ENCODE measurements at regions not wholly inside any gene's neighbourhood (a gene's known extent, or its start where the extent isn't known, plus 50 kb on each side); places are given as distances from the start of the nearest gene placed in this dataset.

DNA sequence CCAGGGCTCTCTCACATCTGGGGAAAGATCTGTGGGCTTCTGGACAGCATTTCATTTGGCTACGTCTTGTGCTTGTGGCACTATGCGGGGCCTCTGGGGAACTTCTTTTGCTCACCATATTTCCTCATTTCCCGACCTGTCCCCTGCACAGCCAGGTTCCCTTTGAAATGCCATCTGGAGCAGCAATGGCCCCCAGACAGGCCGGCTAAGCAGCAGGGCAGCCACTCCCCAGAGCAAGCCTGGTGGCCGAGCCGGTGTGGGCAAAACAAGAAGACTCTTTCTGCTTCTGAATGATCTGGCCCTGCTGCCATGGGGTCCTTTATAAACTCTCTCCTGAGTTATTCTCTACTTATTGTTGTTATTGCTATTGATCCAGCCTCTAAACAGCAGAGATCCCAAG is 190.7 kb upstream of the NECTIN1 start:
- H3K27me3 ChIP-seq (ENCODE audit: insufficient read depth, low read length), result no peaks in the 10 kb centered on the region
- no peak overlapping the region for H3K27ac ChIP-seq (ENCODE audit: low read depth, low read length)
- H3K4me1 ChIP-seq (ENCODE audit: insufficient read depth, low read length), result no peaks in the 10 kb centered on the region
- intact Hi-C loops (cut with micrococcal nuclease), result no loop called here
- H3K36me3 ChIP-seq (ENCODE audit: insufficient read depth, low read length), result no peaks in the 10 kb centered on the region
- H3K9me3 ChIP-seq (ENCODE audit: control insufficient read depth in 1 of 2, low read length in 2 of 2), result no peaks in the 10 kb centered on the region
- DNase-seq, result no peak
- ChIA-PET POLR2A (ENCODE audit: partially characterized antibody) (no interaction called here), CTCF (ENCODE audit: partially characterized antibody) (no interaction called here)
- Mint-ChIP-seq H3K4me3 (no peak overlapping the region), H3K27me3 (peaks cover 13 to 14% of the 10 kb centered on the region in 2 donors), H3K4me1 (no peaks in the 10 kb centered on the region), H3K36me3 (no peaks in the 10 kb centered on the region), H3K27ac (no peak overlapping the region), H3K9me3 (peaks cover 0 to 6% (median 3%) of the 10 kb centered on the region in 8 donors)
- no peak overlapping the region for H3K4me3 ChIP-seq (ENCODE audit: low read length in 2 of 2)

DNA sequence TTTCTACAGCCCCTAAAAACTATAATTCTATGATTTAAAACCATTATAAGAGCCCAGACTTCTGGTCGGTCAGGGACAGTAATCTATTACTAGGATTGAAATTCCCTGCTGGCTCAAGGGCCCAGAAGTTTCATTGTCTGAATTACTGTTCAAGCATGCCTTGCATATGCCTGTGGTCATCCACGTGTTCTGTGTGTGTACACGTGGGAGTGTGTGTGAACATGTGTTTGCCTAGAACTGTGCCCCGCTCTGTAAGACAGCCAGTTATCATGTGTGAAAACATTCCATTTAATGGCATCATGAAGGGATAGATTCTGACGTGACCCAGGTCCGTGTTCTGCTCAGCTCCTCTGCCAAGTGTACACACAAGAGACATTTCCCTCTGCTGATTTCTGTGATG is 189.3 kb upstream of the NECTIN1 start:
- intact Hi-C loops (cut with micrococcal nuclease), result no loop called here
- Histone ChIP-seq H3K4me3 (ENCODE audit: low read length in 2 of 2) (no peak overlapping the region), H3K9me3 (ENCODE audit: control insufficient read depth in 1 of 2, low read length in 2 of 2) (no peaks in the 10 kb centered on the region), H3K4me1 (ENCODE audit: insufficient read depth, low read length) (no peaks in the 10 kb centered on the region), H3K27me3 (ENCODE audit: insufficient read depth, low read length) (no peaks in the 10 kb centered on the region), H3K27ac (ENCODE audit: low read depth, low read length) (no peak overlapping the region), H3K36me3 (ENCODE audit: insufficient read depth, low read length) (no peaks in the 10 kb centered on the region)
- Mint-ChIP-seq H3K36me3 (no peaks in the 10 kb centered on the region), H3K4me3 (no peak overlapping the region), H3K27ac (no peak overlapping the region), H3K9me3 (peaks cover 0 to 19% (median 4%) of the 10 kb centered on the region in 8 donors), H3K4me1 (no peaks in the 10 kb centered on the region), H3K27me3 (peaks cover 7 to 14% of the 10 kb centered on the region in 2 donors)
- ChIA-PET CTCF (ENCODE audit: partially characterized antibody) (no interaction called here), POLR2A (ENCODE audit: partially characterized antibody) (no interaction called here)
- DNase-seq, result no peak

DNA sequence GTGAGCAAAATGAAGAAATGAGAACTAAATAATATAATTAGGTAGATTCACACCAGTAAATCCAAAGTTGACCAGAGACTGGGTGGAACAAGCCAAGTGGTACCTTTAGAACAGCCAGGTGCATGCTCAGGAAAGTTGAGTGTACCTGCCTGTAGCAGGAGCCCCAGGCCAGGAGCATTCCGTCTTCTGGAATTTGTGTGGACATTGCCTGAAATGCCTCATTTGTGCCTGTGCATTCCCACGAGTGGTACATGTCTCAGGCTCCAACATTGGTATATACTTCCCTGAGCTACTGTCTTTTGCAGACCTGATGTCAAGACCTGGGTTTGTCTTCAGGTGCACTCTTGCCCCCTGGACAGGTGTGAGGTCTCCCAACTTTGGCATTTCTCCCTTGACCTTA is 187.6 kb upstream of the NECTIN1 start:
- no peaks in the 10 kb centered on the region for H3K36me3 ChIP-seq (ENCODE audit: insufficient read depth, low read length)
- no peaks in the 10 kb centered on the region for H3K36me3 Mint-ChIP-seq
- DNase-seq, result no peak
- no peaks in the 10 kb centered on the region for H3K9me3 ChIP-seq (ENCODE audit: control insufficient read depth in 1 of 2, low read length in 2 of 2)
- ChIA-PET POLR2A (ENCODE audit: partially characterized antibody) (no interaction called here), CTCF (ENCODE audit: partially characterized antibody) (no interaction called here)
- H3K27me3 ChIP-seq (ENCODE audit: insufficient read depth, low read length), result no peaks in the 10 kb centered on the region
- peaks cover 1% of the 10 kb centered on the region in 2 donors for H3K27me3 Mint-ChIP-seq
- H3K9me3 Mint-ChIP-seq, result peaks cover 0 to 19% (median 4%) of the 10 kb centered on the region in 8 donors
- no peak overlapping the region for H3K4me3 ChIP-seq (ENCODE audit: low read length in 2 of 2)
- intact Hi-C loops (cut with micrococcal nuclease), result no loop called here
- no peak overlapping the region for H3K27ac Mint-ChIP-seq
- no peaks in the 10 kb centered on the region for H3K4me1 ChIP-seq (ENCODE audit: insufficient read depth, low read length)
- no peak overlapping the region for H3K27ac ChIP-seq (ENCODE audit: low read depth, low read length)
- H3K4me3 Mint-ChIP-seq, result no peak overlapping the region
- no peaks in the 10 kb centered on the region for H3K4me1 Mint-ChIP-seq

DNA sequence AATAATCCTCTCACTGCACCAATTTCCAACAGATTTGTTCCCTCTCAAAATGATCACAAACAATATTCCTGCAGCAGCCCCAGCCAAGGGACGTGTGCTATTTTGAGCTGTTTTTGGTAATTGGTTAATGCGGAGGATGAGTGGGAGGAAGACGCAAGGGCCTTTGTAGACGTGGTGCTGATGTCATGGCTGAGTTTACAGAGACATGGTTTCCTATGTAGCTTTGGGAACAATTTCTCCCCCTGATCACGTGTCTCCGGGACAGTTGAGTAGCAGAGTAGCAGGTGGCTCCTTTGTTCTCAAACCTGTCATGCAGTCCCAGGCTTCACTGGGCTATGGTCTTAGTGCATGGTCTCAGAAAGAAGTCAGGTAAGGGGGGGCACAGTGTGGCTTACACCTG is 183.2 kb upstream of the NECTIN1 start:
- no peaks in the 10 kb centered on the region for H3K27me3 ChIP-seq (ENCODE audit: insufficient read depth, low read length)
- ChIA-PET POLR2A (ENCODE audit: partially characterized antibody) (no interaction called here), CTCF (ENCODE audit: partially characterized antibody) (no interaction called here)
- no peak overlapping the region for H3K27ac Mint-ChIP-seq
- no peaks in the 10 kb centered on the region for H3K9me3 ChIP-seq (ENCODE audit: control insufficient read depth in 1 of 2, low read length in 2 of 2)
- intact Hi-C loops (cut with micrococcal nuclease), result no loop called here
- peaks cover 0 to 11% of the 10 kb centered on the region in 2 donors for H3K27me3 Mint-ChIP-seq
- H3K36me3 ChIP-seq (ENCODE audit: insufficient read depth, low read length), result no peaks in the 10 kb centered on the region
- no peak overlapping the region for H3K27ac ChIP-seq (ENCODE audit: low read depth, low read length)
- H3K4me3 Mint-ChIP-seq, result no peak overlapping the region
- no peak for DNase-seq
- H3K4me3 ChIP-seq (ENCODE audit: low read length in 2 of 2), result no peak overlapping the region
- H3K4me1 Mint-ChIP-seq, result no peaks in the 10 kb centered on the region
- no peaks in the 10 kb centered on the region for H3K4me1 ChIP-seq (ENCODE audit: insufficient read depth, low read length)
- peaks cover 0 to 19% (median 4%) of the 10 kb centered on the region in 8 donors for H3K9me3 Mint-ChIP-seq
- no peaks in the 10 kb centered on the region for H3K36me3 Mint-ChIP-seq

DNA sequence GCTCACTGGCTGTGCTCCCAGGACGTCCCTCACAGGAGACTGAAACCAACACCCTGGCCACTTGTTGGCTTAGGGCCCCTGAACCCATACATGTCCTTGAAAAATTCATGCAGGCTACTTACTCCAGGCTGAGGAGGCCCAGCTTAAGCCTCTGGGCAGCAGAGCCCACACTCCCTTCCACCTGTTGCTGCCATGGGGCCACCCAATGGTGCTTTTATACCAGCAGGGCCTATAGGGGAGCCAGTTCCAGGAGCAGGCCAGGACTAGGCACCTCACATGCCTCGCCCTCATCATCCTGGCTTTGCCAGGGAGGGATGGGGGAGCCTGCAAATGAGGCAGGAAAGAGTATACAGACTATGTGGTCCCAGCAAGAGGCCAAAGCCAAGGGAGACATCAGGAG is 181.7 kb upstream of the NECTIN1 start:
- Histone ChIP-seq H3K4me3 (ENCODE audit: low read length in 2 of 2) (no peak overlapping the region), H3K9me3 (ENCODE audit: control insufficient read depth in 1 of 2, low read length in 2 of 2) (no peaks in the 10 kb centered on the region), H3K4me1 (ENCODE audit: insufficient read depth, low read length) (no peaks in the 10 kb centered on the region), H3K27ac (ENCODE audit: low read depth, low read length) (no peak overlapping the region), H3K27me3 (ENCODE audit: insufficient read depth, low read length) (no peaks in the 10 kb centered on the region), H3K36me3 (ENCODE audit: insufficient read depth, low read length) (no peaks in the 10 kb centered on the region)
- no peak overlapping the region for H3K4me3 Mint-ChIP-seq
- peaks cover 0 to 19% (median 3%) of the 10 kb centered on the region in 8 donors for H3K9me3 Mint-ChIP-seq
- intact Hi-C loops (cut with micrococcal nuclease), result no loop called here
- no peak overlapping the region for H3K27ac Mint-ChIP-seq
- CTCF ChIA-PET (ENCODE audit: partially characterized antibody), result no interaction called here
- H3K27me3 Mint-ChIP-seq, result peaks cover 4 to 15% of the 10 kb centered on the region in 2 donors
- no peaks in the 10 kb centered on the region for H3K4me1 Mint-ChIP-seq
- no peaks in the 10 kb centered on the region for H3K36me3 Mint-ChIP-seq
- DNase-seq, result no peak
- POLR2A ChIA-PET (ENCODE audit: partially characterized antibody), result no interaction called here

DNA sequence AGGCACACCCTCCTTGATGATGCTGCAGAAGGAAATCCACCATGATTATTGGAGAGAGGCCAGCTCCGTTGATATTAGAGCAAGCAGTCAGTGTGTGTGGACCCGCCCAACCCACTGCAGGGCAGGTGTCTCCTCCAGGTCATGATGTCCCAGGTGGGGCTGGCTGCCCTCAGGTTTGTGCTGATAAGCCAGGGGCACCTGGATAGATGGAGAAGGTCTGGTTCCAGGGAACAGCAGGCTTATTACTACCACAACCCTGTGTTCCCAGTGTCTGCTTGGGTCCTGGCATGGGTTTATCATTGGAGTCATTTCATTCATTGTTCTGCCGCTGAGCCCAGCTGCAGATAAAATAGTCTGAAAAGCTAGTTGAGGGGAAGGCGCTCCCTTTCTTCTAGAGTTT is 181.1 kb upstream of the NECTIN1 start:
- H3K27ac Mint-ChIP-seq, result no peak overlapping the region
- no peaks in the 10 kb centered on the region for H3K4me1 Mint-ChIP-seq
- peaks cover 4 to 15% of the 10 kb centered on the region in 2 donors for H3K27me3 Mint-ChIP-seq
- Histone ChIP-seq H3K9me3 (ENCODE audit: control insufficient read depth in 1 of 2, low read length in 2 of 2) (no peaks in the 10 kb centered on the region), H3K36me3 (ENCODE audit: insufficient read depth, low read length) (no peaks in the 10 kb centered on the region), H3K4me1 (ENCODE audit: insufficient read depth, low read length) (no peaks in the 10 kb centered on the region), H3K27me3 (ENCODE audit: insufficient read depth, low read length) (no peaks in the 10 kb centered on the region), H3K27ac (ENCODE audit: low read depth, low read length) (no peak overlapping the region), H3K4me3 (ENCODE audit: low read length in 2 of 2) (no peak overlapping the region)
- DNase-seq, result no peak
- no peaks in the 10 kb centered on the region for H3K36me3 Mint-ChIP-seq
- H3K9me3 Mint-ChIP-seq, result peaks cover 0 to 17% (median 2%) of the 10 kb centered on the region in 8 donors
- CTCF ChIA-PET (ENCODE audit: partially characterized antibody), result no interaction called here
- H3K4me3 Mint-ChIP-seq, result no peak overlapping the region
- intact Hi-C loops (cut with micrococcal nuclease), result no loop called here
- POLR2A ChIA-PET (ENCODE audit: partially characterized antibody), result no interaction called here

DNA sequence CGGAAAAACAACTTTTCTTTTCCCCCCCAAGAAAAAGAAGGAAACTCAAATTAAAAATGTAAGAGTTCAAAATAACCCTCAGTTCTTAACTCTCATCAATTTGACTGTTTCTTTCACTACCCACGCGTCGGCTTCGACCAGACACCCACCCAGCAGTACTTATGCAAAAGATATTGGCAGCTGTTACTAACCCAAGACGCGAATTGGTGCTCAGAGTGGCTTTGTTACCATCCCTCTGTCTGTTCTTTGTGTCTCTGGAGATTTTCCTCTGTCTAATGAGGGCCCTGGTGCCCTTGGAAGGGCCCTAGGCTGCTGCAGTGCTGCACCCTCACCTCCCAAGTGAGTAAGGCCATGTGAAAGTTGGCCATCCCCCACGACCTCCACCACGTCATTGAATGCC is 180.5 kb upstream of the NECTIN1 start:
- H3K36me3 Mint-ChIP-seq, result no peaks in the 10 kb centered on the region
- peaks cover 4 to 15% of the 10 kb centered on the region in 2 donors for H3K27me3 Mint-ChIP-seq

DNA sequence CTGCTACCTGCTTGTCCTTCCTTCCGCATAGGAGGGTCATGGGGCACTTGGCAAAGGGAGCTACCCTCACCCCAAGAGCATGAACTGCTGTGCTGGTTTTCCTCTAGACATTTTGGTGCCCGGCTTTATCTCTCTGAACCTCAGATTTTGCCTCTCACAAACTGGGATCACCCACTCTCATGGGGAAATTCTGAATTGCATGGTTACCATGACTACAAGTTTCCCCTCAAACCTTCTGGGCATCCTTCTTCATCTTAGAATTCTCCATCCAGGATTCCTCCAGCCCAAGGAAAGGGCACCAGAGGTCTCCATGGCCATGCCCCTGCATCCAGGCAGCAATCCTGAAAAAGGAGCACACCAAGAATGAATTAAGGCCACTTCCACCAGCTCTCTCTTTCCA is 180.1 kb upstream of the NECTIN1 start:
- Mint-ChIP-seq H3K4me1 (no peaks in the 10 kb centered on the region), H3K27me3 (peaks cover 4 to 16% of the 10 kb centered on the region in 2 donors), H3K9me3 (peaks cover 0 to 7% (median 0%) of the 10 kb centered on the region in 8 donors), H3K4me3 (no peak overlapping the region), H3K27ac (no peak overlapping the region), H3K36me3 (no peaks in the 10 kb centered on the region)
- Histone ChIP-seq H3K36me3 (ENCODE audit: insufficient read depth, low read length) (no peaks in the 10 kb centered on the region), H3K4me3 (ENCODE audit: low read length in 2 of 2) (no peak overlapping the region), H3K27me3 (ENCODE audit: insufficient read depth, low read length) (no peaks in the 10 kb centered on the region), H3K9me3 (ENCODE audit: control insufficient read depth in 1 of 2, low read length in 2 of 2) (no peaks in the 10 kb centered on the region), H3K27ac (ENCODE audit: low read depth, low read length) (no peak overlapping the region), H3K4me1 (ENCODE audit: insufficient read depth, low read length) (no peaks in the 10 kb centered on the region)
- CTCF ChIA-PET (ENCODE audit: partially characterized antibody), result no interaction called here
- no peak for DNase-seq
- POLR2A ChIA-PET (ENCODE audit: partially characterized antibody), result no interaction called here
- intact Hi-C loops (cut with micrococcal nuclease), result no loop called here

More for the DNA sequence above, 180.5 kb upstream of the NECTIN1 start:
- H3K4me3 ChIP-seq (ENCODE audit: low read length in 2 of 2), result no peak overlapping the region
- H3K4me1 ChIP-seq (ENCODE audit: insufficient read depth, low read length), result no peaks in the 10 kb centered on the region
- no peak overlapping the region for H3K27ac ChIP-seq (ENCODE audit: low read depth, low read length)
- H3K9me3 ChIP-seq (ENCODE audit: control insufficient read depth in 1 of 2, low read length in 2 of 2), result no peaks in the 10 kb centered on the region
- ChIA-PET POLR2A (ENCODE audit: partially characterized antibody) (no interaction called here), CTCF (ENCODE audit: partially characterized antibody) (no interaction called here)
- Mint-ChIP-seq H3K27ac (no peak overlapping the region), H3K4me3 (no peak overlapping the region), H3K4me1 (no peaks in the 10 kb centered on the region), H3K9me3 (peaks cover 0 to 11% (median 0%) of the 10 kb centered on the region in 8 donors)
- H3K36me3 ChIP-seq (ENCODE audit: insufficient read depth, low read length), result no peaks in the 10 kb centered on the region
- intact Hi-C loops (cut with micrococcal nuclease), result no loop called here
- H3K27me3 ChIP-seq (ENCODE audit: insufficient read depth, low read length), result no peaks in the 10 kb centered on the region
- DNase-seq, result no peak
